Ramos (cell line): ENCODE measurements at regions not wholly inside any gene's neighbourhood (a gene's known extent, or its start where the extent isn't known, plus 50 kb on each side); places are given as distances from the start of the nearest gene placed in this dataset.
"Not testable (repeated sequence)": the region's sequence is repeated elsewhere in the genome, so short reads cannot be mapped to it uniquely, and the experiment has no call there.

ENCODE experiments used
- in situ Hi-C: fragments of 300-500 bp; cut with MboI; formaldehyde crosslinking; loops from one replicate; pipeline ENCODE4 v1.14.3; 2022; ENCODE audit warnings: low sequenced_read_pairs; ENCODE audit not compliant: unreplicated experiment

DNA sequence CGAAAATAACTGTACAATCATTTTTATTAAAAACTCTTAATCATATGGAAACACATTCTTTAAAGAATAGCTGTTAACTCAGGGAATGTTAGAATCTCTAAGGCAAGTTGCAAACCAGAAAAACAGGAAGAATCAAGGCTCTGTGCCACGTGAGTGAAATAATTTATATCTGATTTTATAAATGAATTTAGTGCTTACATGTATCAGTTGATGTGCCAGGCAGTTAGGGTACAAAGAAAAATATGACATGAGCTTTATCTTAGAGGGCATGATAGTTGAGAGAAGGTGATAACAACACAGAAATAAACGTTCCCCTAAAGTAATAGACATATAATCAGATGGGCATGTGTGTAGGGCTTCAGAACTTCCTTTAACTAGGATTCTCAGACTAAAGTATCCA lies 734.5 kb upstream of the CCDC179 start:
- in situ Hi-C loops, result no loop called here

DNA sequence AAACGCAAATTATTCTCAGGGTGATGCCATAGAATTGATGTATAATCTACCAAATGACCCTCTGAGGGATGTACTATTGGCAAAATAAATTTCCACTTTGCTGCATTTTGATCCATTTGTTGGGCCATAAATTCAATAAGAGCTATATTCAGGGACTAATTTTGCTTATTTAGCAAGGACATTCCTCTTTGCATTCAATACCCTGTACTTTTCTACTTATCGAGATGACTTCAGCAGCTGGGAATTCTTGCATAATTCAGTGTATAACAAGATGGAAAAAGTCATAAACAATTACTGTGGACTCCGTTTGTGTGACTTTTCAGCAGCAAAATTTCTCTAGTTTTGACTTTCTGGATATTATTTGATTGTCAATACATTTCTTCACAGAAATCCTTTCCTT lies 744.7 kb upstream of the CCDC179 start:
- in situ Hi-C loops, result no loop called here

DNA sequence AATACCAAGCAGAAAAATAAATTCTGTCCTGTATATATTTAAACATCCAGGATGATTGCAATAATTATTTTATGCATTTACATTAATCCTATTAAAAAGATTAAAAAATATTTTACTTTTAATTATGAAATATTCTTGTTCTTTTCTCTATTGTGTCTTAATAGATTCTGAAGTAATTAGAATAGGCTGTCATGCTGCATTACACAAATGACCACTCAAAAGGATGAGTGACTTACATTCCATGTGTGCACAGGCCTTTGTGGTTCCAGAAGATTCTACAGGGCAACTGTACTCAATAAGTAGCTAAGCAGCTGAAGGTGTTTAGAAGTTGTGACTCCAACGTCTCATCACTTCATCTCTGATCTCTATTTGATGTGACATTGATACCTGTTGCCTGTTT lies 745.9 kb upstream of the CCDC179 start:
- in situ Hi-C loops, result no loop called here

DNA sequence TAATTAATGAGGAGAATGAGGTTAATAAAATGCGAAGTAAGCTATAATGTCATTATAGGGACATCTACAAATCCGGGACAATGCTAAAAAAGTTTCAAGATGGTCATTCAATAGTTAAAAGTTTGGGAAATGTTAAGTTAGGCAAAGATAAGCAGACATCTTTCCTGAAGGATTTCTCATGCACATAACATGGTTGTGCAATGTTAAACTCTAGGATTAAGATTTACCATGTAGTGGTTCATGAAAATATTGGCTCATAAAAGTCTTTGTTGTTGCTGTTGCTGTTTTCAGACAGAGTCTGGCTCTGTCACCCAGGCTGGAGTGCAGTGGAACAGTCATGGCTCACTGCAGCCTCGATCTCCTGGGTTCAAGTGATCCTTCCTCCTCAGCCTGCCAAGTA lies 751.5 kb upstream of the CCDC179 start:
- in situ Hi-C loops, result no loop called here

DNA sequence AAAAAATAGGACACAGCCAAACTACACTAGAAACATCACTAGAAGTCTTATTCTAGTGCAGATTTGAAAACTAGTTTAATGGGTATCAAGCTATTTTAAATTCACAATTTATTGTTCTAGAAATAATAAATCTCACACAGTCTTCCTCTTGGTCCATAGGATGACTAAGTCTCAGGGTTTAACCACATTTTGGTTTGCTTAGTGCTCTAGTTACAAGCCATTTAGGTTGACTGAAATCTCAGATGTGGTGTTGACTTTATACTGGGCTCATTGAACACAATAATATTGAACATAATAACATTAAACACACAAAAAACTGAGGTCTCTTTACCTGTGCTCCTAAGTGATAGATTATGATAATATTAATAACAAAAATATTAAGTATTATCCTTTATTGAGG lies 760.3 kb upstream of the CCDC179 start:
- in situ Hi-C loops, result no loop called here

DNA sequence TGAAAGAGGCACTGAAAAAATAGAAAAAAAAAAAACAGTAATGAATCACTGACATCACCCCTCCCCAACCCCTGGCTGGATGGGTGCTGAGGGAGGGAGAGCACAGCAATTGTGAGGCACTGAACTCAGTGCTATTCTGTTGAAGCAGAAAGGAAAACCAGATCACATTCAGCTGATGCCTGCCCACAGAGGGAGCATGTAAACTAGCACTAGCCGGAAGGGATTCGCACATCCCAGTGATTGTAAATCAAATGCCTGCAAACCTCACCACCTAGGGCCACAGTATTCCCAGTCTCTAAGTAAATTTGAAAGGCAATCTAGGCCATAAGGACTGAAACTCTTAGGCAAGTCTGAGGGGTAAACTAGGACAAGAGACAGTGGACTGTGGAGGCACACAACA lies 772.0 kb upstream of the CCDC179 start:
- in situ Hi-C loops, result no loop called here

DNA sequence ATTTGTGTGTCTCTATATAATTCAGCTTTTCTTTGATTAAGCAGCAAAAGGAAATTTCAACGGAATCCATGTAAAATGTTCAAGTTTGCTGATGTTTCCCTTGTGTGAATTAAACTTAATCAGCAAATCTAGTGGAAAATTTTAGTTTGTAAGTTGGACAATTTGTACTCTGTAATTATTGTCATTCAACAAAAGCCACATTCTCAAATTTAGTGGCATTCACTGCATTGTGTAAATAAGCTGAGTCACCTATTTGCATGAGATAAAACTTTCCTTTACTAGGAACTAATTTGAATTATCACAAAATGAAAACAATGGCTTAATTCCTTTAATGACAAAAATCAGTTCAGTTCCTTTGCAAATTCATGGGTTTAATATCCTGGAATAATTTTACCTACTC lies 784.2 kb upstream of the CCDC179 start:
- in situ Hi-C loops, result no loop called here

DNA sequence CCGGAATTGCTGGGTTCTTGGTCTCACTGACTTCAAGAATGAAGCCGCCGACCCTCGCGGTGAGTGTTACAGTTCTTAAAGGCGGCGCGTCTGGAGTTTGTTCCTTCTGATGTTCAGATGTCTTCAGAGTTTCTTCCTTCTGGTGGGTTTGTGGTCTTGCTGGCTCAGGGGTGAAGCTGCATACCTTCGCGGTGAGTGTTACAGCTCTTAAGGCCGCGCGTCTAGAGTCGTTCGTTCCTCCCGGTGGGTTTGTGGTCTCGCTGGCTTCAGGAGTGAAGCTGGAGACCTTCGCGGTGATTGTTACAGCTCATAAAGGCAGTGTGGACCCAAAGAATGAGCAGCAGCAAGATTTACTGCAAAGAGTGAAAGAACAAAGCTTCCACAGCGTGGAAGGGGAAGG lies 792.1 kb upstream of the CCDC179 start:
- in situ Hi-C loops, result not testable (repeated sequence)

DNA sequence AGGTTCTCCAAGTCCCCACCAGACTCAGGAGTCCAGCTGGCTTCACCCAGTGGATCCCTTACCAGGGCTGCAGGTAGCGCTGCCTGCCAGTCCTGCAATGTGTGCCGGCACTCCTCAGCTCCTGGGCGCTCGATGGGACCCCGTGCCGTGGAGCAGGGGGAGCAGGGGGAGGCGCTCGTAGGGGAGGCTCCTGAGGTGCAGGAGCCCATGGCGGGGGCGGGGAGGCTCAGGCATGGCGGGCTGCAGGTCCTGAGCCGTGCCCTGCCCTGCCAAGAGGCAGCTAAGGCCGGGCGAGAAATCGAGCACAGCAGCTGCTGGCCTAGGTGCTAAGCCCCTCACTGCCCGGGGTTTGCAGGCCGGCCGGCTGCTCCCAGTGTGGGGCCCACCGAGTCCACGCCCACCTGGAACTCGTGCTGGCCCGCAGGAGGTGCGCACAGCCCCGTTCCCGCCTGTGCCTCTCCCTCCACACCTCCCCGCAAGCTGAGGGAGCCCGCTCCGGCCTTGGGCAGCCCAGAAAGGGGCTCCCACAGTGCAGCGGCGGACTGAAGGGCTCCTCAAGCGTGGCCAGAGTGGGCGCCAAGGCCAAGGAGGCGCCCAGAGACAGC lies 792.9 kb upstream of the CCDC179 start:
- in situ Hi-C loops, result no loop called here

DNA sequence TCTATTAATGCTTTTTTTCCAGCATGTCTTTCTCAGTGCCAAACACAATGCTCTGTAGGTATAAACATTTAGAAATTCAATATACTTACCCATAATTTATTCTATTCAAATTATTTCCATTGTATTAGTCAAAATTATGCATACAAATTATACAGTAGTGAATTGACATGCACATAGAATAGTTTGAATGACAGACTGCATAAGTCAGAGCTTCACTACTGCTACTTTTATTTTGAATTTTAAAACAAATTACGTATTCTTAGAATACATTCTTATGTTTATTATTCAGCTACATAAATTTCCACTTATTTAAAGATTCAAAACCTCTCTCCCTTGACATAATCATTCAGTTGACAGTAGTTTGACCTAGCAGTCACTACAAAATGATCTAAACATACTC lies 808.0 kb upstream of the CCDC179 start:
- in situ Hi-C loops, result no loop called here

DNA sequence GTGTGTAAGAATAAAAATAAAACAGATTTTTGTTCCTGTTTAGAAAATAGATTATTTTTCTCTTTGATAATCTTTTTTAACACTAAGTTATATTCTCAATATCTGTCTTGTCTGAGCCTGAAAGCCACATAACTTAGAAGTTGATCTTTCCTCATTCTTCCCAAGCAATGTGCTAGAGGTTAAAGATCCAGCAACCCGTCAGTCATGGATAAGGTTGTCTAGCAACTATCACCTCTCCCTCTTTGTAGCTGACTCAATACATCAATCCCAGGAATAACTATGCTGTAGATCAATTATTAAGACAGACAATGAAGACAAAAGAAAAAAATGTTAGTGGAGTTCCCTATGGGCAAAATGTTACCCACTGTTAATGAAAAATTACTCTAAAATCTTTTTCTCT lies 813.1 kb upstream of the CCDC179 start:
- in situ Hi-C loops, result no loop called here

DNA sequence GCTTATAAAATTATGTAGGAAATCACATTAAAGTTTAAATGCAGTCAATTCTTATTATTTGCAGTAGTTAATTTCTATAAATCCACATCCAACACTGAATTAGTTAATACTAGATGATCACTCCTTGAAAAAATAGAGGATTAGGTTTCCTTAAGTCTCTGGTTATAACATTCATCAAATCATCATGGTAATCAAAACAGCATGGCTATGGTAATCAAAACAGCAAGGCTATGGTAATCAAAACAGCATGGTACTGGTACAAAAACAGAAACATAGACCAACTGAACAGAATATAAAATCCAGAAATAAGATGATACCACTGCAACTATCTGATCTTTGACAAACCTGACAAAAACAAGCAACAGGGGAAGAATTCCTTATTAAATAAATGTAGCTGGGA lies 814.6 kb upstream of the CCDC179 start:
- in situ Hi-C loops, result no loop called here

DNA sequence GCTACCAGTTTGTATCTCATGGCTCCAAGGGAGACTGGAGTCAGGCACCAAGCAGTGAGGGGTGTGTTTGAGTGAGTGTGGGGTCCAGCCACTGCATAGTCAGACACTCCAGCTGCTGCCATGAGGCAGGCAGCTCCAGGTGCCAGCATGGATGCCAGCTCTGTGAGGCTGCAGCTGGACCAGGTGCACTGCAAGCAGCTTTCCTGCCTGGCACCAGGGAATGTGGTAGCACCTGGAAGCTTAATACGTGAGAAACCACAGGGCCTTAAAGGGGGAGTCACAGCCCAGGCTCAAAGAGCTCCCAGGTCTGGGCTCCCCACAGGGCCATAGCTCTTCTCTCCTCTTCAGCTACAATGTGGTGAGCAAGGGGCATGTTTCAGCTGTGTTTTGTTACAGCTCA lies 817.8 kb upstream of the LUZP2 start:
- in situ Hi-C loops, result no loop called here

DNA sequence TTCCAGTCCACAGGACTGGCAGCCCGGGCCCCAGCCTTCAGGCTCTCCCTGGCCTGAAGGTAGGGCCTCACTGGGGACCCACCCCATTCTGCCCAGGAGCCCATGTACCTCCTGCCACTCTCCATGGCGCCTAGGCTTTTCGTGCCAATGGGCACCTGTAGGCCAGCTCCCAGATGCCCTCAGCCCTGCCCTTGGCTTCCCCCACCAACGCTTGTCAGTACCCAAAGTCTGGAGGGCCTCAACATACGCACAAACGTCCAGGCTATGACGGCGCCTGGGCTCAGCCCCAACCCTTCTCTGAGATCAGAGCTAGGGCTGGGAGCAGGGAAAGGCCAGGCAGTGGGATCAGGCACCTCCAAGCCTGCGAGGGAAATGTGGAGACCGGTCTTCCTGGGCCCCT lies 816.9 kb upstream of the LUZP2 start:
- in situ Hi-C loops, result no loop called here

DNA sequence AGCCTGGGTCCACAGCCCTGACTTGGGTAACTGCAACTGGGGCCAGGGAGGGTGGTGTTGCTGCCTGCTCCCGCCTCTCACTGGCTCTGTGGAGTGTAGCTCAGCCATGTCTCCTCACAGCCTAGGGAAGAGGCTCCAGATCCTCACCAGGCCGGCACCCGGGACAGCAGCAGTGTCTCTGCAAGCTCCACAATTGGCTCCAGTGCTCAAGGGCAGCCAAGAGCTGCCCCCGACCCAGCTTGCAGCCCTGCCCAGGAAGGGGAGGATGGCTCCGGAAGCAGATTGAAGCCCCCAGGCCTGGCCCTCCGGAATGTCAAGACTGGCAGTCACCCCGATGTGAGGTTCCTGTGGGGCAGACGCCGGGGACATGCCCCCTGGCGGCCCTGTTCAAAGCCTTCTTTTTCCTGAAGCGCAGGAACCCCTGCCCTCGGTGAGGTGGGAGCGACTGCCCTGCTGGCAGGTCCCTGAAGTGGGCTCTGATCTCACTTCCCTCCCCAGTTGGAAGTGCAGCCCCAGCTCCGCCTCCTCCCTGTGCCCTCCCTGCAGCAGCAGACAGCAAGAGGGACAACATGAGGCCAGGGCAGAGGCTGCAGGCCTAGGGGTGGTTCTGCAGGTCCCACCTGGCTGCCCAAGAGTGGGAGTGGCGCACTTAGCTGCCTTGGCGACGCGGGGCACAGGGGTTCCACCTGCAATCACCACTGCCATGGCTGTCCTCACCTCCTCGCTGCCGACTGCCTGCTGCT lies 816.2 kb upstream of the LUZP2 start:
- in situ Hi-C loops, result no loop called here

DNA sequence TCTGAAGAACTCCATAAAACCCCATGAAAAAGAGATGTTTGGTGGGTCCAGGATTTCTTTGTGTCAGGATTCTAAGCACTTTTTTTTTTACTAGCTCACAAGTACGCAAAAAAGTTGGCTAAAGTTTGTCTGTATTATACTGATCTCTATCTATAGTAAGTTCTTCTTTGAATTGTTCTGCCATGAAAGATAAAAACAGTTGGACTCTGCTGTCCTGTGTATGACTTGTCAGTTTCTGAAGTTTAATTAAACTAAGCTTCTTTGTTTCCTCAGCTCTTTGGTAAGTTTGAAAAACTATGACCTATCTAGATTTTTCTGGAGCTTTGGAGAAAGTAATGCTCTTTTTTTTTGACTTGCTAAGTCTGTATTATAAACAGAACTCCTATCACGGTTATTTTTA lies 812.2 kb upstream of the LUZP2 start:
- in situ Hi-C loops, result no loop called here

DNA sequence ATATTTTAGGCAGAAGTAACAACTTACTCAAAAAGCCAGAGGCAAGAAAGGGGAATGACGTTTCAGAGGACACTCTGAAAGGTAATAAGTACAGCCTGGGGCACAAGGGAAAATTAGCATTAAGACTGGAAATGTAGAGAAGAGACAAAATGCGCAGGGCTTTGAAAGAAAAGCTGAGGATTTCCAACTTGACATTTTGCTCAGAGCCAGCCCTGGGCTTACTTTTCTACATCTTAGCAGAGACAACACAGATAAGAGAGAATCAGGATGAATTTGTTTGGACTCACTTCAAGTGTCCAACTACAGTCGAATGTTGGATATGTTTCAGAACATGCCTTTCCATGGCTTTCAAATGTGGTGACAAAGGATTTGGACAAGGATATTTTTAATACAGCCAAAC lies 808.9 kb upstream of the LUZP2 start:
- in situ Hi-C loops, result no loop called here

DNA sequence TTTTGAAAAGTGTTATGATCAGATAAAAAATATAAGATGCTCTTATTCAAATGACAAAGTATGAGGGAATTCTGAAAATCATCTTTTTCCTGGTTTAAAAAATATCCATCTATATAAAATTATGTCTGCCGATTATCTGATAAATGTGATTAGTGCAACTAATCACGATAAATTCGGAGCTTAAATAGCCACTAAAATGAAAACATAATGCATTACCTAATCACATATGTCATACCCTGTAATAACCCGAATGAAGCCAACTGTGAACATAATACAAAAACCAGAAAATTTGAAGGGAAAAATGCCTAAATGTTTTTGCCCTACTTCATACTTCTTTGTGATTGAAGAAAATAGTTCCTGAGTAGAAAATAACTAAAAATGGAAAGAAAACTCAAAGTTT lies 808.4 kb upstream of the LUZP2 start:
- in situ Hi-C loops, result no loop called here

DNA sequence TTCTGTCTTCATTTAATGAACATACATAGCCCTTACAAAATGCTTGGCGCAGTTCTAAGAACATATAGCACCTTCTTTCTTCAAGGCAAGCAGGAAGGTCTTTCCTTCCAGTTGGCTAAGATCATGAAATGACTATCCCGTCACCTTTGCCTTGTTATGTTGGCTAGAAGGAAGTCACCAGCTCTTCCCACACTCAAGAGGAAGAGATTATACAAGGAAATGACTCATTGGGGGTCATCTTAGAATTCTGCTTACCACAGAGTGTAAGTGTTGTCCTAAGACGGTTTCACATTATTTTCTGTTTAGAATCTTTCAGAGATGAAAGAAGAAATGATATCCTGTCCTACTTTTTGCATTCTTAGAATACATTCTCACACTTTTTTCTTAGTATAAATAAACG lies 808.0 kb upstream of the LUZP2 start:
- in situ Hi-C loops, result no loop called here

DNA sequence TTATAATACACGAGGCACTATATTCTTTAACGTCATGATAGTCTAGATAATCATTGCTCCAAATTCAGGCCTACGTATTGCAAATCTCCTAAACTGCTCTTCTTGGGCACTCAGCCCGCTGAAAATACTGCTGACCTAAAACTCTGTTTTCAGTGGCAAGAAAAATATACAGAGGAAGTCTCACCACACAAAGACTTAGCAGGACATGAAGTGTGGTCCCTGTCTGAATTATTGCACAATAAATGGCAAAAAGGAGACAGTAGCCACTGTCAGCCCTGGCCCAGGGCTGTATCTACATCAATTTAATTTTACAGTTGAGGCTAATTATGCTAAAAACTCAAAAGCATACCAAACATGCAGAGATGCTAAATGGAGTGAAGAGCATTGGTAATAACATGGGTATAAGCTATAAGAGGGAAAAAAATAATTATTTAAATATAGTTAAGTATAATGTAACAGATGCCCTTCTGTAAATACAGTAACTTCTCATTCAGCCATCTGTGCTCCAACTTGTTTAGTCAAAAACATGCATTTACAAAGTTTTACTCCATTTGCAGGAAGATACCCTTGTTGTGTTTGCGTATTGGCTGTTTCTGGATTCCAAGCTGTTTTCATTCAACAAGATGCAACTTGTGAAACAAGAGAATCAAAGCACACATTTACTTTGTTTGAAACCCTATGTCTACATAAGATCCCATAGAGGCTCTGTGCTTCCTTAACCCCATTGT lies 800.0 kb upstream of the LUZP2 start:
- in situ Hi-C loops, result no loop called here

DNA sequence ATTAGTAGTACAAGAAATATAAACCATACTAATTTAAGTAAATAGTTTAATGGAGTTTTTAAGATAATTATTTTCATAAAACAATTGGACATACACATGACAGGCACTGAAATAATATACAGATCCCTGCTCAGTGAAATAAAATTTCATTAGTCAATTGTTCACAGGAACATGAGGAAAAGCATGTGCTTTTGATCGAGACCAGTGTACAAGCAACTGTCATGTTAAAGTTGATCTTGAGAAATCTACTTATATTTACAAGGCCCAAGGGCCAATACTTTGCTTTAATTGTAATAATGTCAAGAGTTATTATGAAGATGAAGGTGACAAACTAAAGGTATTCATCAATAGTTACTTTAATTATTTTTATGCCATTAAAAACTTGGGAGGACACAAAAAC lies 792.7 kb upstream of the LUZP2 start:
- in situ Hi-C loops, result no loop called here

DNA sequence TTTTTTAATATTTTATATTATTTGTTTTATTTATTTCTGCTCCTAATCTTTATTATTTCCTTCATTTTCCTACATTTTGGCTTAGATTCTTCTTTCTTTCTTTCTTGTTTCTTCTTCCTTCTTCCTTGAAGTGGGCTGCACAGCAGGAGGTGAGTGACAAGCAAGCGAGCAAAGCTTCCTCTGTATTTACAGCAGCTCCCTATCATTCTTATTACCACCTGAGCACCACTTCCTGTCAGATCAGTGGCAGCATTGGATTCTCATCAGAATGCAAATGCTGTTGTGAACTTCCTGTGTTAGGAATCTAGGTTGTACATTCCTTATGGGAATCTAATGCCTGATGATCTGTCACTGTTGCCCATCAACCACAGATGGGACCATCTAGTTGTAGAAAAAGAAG lies 784.9 kb upstream of the LUZP2 start:
- in situ Hi-C loops, result no loop called here
